ENCODE measurements at regions not wholly inside any gene's neighbourhood (a gene's known extent, or its start where the extent isn't known, plus 50 kb on each side); places are given as distances from the start of the nearest gene placed in this dataset.

DNA sequence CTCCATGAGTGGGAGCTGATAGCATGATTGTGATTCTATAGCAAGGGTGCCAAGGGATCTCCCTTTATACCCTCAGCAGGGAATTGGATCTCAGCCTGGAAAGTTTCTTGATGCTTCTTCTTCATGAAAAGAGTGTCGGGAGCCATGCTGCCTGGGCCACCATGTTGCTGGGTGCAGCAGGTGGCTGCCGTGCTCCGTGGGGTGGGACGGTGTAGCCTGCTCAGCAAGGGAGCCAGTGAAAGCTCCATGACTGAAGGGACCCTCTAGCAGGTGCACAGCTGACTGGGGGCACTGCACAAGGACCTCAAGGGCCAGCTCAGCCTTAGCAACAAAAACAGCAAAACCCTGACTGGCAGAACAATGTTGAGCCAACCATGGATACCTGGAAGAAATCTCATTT is 368.9 kb upstream of the HS6ST1 start:
- no peak for DNase-seq (ENCODE audit: low read depth)
- TF ChIP-seq, protein P1, sequence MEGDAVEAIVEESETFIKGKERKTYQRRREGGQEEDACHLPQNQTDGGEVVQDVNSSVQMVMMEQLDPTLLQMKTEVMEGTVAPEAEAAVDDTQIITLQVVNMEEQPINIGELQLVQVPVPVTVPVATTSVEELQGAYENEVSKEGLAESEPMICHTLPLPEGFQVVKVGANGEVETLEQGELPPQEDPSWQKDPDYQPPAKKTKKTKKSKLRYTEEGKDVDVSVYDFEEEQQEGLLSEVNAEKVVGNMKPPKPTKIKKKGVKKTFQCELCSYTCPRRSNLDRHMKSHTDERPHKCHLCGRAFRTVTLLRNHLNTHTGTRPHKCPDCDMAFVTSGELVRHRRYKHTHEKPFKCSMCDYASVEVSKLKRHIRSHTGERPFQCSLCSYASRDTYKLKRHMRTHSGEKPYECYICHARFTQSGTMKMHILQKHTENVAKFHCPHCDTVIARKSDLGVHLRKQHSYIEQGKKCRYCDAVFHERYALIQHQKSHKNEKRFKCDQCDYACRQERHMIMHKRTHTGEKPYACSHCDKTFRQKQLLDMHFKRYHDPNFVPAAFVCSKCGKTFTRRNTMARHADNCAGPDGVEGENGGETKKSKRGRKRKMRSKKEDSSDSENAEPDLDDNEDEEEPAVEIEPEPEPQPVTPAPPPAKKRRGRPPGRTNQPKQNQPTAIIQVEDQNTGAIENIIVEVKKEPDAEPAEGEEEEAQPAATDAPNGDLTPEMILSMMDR (IDR thresholded peaks at IDR 0.05; ENCODE audit: insufficient read depth, low read depth, low read length), result no peak
- H3K4me3 ChIP-seq (ENCODE audit: low read depth, low read length), result no peak overlapping the region

DNA sequence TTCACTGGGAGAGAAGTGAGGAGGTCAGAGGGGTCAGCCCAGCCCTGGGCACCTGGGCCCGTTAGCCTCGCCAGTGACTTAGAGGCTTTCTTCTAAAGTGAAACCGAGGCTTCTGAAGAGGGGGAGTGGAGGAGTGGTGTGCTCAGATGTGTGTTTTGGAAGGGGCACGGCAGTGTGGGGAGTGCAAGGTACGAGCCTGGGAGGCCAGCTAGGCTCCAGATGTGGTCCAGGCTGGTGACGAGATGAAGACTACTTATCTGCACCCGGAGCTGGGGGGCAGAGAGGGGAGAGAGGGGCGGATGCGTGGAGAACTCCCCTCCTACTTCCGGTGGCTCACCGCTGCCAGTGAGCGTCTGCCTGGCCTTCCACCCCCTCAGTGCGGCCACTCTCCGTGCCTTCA is 371.3 kb upstream of the HS6ST1 start:
- no peak overlapping the region for H3K4me3 ChIP-seq (ENCODE audit: low read depth, low read length)
- TF ChIP-seq, protein P1 (IDR thresholded peaks at IDR 0.05; ENCODE audit: insufficient read depth, low read depth, low read length), result no peak
- DNase-seq (ENCODE audit: low read depth), result no peak

DNA sequence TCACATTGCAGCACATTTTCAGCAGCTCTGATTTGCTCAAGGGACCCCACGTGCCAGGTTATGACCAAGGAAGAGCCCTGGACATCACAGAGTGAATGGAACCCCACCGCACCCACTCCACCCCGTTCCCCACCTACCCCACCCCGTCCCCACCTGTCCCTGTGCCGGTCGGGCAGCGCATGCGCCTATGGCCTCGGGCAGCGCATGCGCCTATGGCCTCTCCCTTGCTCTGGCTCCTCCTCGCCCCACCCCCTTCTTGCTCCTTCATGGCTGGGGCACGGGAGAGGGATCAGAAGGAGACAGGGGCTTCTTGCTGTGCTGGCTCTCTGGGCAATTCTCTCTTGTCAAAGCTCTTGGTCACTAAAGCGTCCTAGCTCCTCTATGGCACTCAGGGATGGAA is 371.8 kb upstream of the HS6ST1 start:
- no peak overlapping the region for H3K4me3 ChIP-seq (ENCODE audit: low read depth, low read length)
- DNase-seq (ENCODE audit: low read depth), result no peak
- TF ChIP-seq, protein P1 (IDR thresholded peaks at IDR 0.05; ENCODE audit: insufficient read depth, low read depth, low read length), result no peak

DNA sequence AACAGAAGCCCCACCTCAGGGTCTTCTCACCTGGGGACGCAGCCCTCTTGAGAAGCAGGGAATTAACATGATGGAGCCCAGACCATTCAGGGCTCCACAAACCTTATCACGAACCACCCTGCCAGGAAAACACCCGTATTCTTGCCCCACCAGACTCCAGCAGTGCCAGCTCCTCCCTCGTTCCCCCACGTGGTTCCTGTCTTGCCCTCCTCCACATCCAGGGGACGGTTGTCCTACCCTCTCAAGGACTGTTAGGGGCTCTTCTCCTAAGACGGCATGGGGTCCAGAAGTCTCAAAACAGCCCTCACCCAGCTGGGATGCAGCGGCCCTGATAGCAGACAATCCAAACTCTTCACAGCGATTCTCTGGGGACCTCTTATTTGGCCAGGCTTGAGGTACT is 372.2 kb upstream of the HS6ST1 start:
- TF ChIP-seq, protein P1 (IDR thresholded peaks at IDR 0.05; ENCODE audit: insufficient read depth, low read depth, low read length), result no peak
- H3K4me3 ChIP-seq (ENCODE audit: low read depth, low read length), result no peak overlapping the region
- no peak for DNase-seq (ENCODE audit: low read depth)

DNA sequence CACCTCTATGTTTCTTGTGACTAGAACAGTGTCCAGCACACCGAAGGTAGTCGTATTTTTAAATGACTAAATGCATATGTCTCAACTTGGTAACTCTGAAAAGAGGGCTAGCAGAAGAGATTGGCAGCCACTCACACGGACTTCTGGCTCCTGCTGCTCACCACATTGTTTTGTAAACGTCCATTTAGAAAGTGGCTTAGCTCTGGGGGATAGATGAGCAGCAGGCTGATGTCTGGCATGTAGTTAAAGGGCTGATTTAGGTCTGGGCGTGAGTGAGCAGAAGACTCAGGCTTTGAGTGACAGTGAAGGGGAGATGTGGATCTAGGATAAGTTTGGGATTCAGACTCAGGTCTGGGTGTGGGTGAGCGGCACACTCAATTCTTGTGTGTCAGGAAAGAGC is 372.9 kb upstream of the HS6ST1 start:
- DNase-seq (ENCODE audit: low read depth), result no peak
- no peak overlapping the region for H3K4me3 ChIP-seq (ENCODE audit: low read depth, low read length)
- TF ChIP-seq, protein P1 (IDR thresholded peaks at IDR 0.05; ENCODE audit: insufficient read depth, low read depth, low read length), result no peak

DNA sequence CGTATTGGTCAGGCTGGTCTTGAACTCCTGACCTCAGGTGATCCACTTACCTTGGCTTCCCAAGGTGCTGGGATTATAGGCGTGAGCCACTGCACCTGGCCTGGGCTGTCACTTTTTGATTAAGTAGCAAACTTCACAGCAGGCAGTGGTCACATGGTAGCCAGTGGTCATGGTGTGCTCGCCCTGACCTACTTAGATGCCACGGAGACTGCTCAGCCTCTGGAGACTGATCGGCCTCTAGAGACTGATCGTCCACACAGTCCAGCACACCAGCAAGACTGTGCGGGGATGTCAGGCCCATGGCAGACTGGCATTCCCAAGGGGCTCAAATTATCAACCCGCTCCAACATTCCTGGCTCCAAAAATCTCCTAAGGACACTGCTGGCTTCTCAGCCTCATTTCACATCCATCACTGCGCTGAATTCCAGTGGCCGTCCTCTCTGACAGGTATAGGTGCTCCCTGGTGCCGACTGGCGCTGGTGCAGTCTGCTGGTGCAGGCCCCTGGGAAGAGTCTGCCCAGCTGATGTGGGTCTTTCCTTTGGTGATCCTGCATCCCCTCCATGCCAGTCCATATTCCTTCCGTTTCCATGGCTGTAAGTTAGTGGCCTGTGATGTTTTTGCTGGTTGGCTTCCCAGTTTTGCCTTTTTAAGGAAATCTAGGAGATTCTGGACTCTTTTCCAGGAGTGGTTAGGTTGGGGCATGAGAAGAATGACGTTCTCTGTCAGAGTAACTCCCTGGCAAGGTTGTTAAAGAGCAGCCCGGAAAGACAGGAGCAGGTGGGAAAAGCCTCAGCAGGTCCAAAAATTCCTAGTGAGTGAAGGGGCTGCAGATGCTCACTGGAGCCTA is 374.5 kb upstream of the HS6ST1 start:
- H3K4me3 ChIP-seq (ENCODE audit: low read depth, low read length), result no peak overlapping the region
- no peak for DNase-seq (ENCODE audit: low read depth)
- TF ChIP-seq, protein P1 (IDR thresholded peaks at IDR 0.05; ENCODE audit: insufficient read depth, low read depth, low read length), result no peak

DNA sequence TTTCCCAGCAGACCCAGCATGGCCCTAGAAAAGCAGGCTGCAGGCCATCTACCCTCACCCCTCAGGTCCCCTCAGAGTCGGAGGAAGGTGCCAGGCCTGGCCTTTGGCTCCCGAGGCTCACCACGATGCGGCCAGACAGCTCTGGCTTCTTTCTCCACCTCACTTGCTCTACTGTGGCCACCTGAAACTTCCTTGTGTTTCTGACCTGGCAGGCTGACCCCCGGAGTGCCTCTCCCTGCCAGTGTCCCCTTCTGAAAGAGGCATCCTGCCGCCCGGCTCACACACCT is 375.0 kb upstream of the HS6ST1 start:
- TF ChIP-seq, protein P1 (IDR thresholded peaks at IDR 0.05; ENCODE audit: insufficient read depth, low read depth, low read length), result no peak
- DNase-seq (ENCODE audit: low read depth), result no peak
- no peak overlapping the region for H3K4me3 ChIP-seq (ENCODE audit: low read depth, low read length)

Data from fibroblast of villous mesenchyme (primary cell).